ENCODE measurements at regions not wholly inside any gene's neighbourhood (a gene's known extent, or its start where the extent isn't known, plus 50 kb on each side); places are given as distances from the start of the nearest gene placed in this dataset.

- in situ Hi-C loops (cut with MboI; ENCODE audit: low sequenced_read_pairs): no loop called here
- Histone ChIP-seq H3K9me1 (ENCODE audit: insufficient read depth, low read length) (no peaks in the 10 kb centered on the region), H3K79me1 (ENCODE audit: low read depth in 1 of 2, low read length in 2 of 2) (no peaks in the 10 kb centered on the region), H3K27ac (ENCODE audit: insufficient read depth, low read length) (no peak overlapping the region), H4K91ac (ENCODE audit: insufficient read depth, low read depth, low read length) (no peak overlapping the region), H3K4me2 (ENCODE audit: low read depth, low read length) (no peak overlapping the region), H4K20me1 (ENCODE audit: insufficient read depth, low read length) (no peaks in the 10 kb centered on the region), H2AFZ (replicated peaks; ENCODE audit: low read length, poor library complexity) (no peak overlapping the region), H3K4me1 (ENCODE audit: control insufficient read depth, insufficient read depth, low read length) (no peaks in the 10 kb centered on the region), H2BK15ac (ENCODE audit: low read depth, low read length) (no peak overlapping the region), H3K4ac (ENCODE audit: low read depth, low read length) (no peak overlapping the region), H3K9me3 (ENCODE audit: control insufficient read depth, insufficient read depth, low read length) (no peaks in the 10 kb centered on the region), H2BK120ac (ENCODE audit: low read depth, low read length) (no peak overlapping the region), H3K23ac (ENCODE audit: low read depth, low read length) (no peak overlapping the region), H3K18ac (ENCODE audit: low read depth, low read length) (no peak overlapping the region), H4K5ac (ENCODE audit: low read depth, low read length) (no peak overlapping the region), H3K36me3 (ENCODE audit: control insufficient read depth, insufficient read depth, low read length) (no peaks in the 10 kb centered on the region), H3K56ac (ENCODE audit: extremely low read depth, insufficient read depth, low read length) (no peak overlapping the region), H4K8ac (ENCODE audit: low read depth in 2 of 2, low read length in 2 of 2) (no peak overlapping the region), H3K9ac (ENCODE audit: low read depth, low read length) (no peak overlapping the region), H2BK5ac (ENCODE audit: low read depth, low read length, poor library complexity, severe bottlenecking) (no peak overlapping the region), H3K14ac (replicated peaks; ENCODE audit: low read depth, low read length) (no peak overlapping the region), H3K27me3 (ENCODE audit: control insufficient read depth, insufficient read depth, low read length) (peaks cover 4% of the 10 kb centered on the region; the same call in 1 of the 2 replicates), H2AK9ac (replicated peaks; ENCODE audit: low read depth, low read length, poor library complexity) (no peak overlapping the region), H3K4me3 (ENCODE audit: insufficient read depth, low read depth, low read length) (no peak overlapping the region), H2AK5ac (ENCODE audit: low read depth, low read length) (no peak overlapping the region), H2BK20ac (ENCODE audit: low read depth, low read length) (no peak overlapping the region)
- dilution Hi-C loops (cut with HindIII; ENCODE audit: low sequenced_read_pairs, unreplicated experiment): no loop called here
- no peak for ATAC-seq (ENCODE audit: low read depth)
- DNase-seq: no peak
- ChIA-PET POLR2A (ENCODE audit: unreplicated experiment) (no interaction called here), CTCF (no interaction called here)
- no TSS peak for BruUV-seq (replicated peaks)
- no CpG with 5 or more reads among the region's 3 CpGs for WGBS, 2 experiments (ENCODE audit: extremely low coverage in 2 of 2, insufficient read length in 1 of 2)
- no peak for TF ChIP-seq CHD1 (IDR thresholded peaks at IDR 0.05; ENCODE audit: low read depth, low read length)
- no peak for TF ChIP-seq RAD21 (IDR thresholded peaks at IDR 0.05; ENCODE audit: low read length)
- no peak for TF ChIP-seq RCOR1 (IDR thresholded peaks at IDR 0.05; ENCODE audit: insufficient replicate concordance, low read length)
- no peak for TF ChIP-seq NFE2L2 (IDR thresholded peaks at IDR 0.05; ENCODE audit: low read depth, low read length)
- no peak for TF ChIP-seq FOS (IDR thresholded peaks at IDR 0.05; ENCODE audit: low read depth, low read length)
- TF ChIP-seq CEBPB (IDR thresholded peaks at IDR 0.05; ENCODE audit: low read depth, low read length): no peak
- no peak for TF ChIP-seq BHLHE40 (IDR thresholded peaks at IDR 0.05; ENCODE audit: low read depth, low read length)
- TF ChIP-seq MAFK (IDR thresholded peaks at IDR 0.05; ENCODE audit: low read depth, low read length): no peak
- no peak for TF ChIP-seq MAZ (IDR thresholded peaks at IDR 0.05; ENCODE audit: borderline replicate concordance, low read depth, low read length)
- TF ChIP-seq RFX5 (IDR thresholded peaks at IDR 0.05; ENCODE audit: low read depth, low read length): no peak
- TF ChIP-seq CTCF (conservative IDR thresholded peaks at IDR 0.05; ENCODE audit: low read depth, low read length): no peak
- no peak for TF ChIP-seq ELK1 (IDR thresholded peaks at IDR 0.05; ENCODE audit: borderline replicate concordance, low read depth, low read length)
- TF ChIP-seq USF2 (IDR thresholded peaks at IDR 0.05; ENCODE audit: low read depth, low read length): no peak
- TF ChIP-seq MXI1 (IDR thresholded peaks at IDR 0.05; ENCODE audit: borderline replicate concordance, low read depth, low read length): no peak
- no peak for TF ChIP-seq POLR2A (IDR thresholded peaks at IDR 0.05; ENCODE audit: low read depth, low read length)
- no peak for TF ChIP-seq SMC3 (IDR thresholded peaks at IDR 0.05; ENCODE audit: low read depth, low read length)
- intact Hi-C loops (cut with micrococcal nuclease): no loop called here
Observed at GRCh38 chr1:148367596-148367995, 115.5 kb downstream of the PPIAL4G start.

Measured in IMR-90 (cell line).